ENCODE measurements at regions not wholly inside any gene's neighbourhood (a gene's known extent, or its start where the extent isn't known, plus 50 kb on each side); places are given as distances from the start of the nearest gene placed in this dataset.

DNA sequence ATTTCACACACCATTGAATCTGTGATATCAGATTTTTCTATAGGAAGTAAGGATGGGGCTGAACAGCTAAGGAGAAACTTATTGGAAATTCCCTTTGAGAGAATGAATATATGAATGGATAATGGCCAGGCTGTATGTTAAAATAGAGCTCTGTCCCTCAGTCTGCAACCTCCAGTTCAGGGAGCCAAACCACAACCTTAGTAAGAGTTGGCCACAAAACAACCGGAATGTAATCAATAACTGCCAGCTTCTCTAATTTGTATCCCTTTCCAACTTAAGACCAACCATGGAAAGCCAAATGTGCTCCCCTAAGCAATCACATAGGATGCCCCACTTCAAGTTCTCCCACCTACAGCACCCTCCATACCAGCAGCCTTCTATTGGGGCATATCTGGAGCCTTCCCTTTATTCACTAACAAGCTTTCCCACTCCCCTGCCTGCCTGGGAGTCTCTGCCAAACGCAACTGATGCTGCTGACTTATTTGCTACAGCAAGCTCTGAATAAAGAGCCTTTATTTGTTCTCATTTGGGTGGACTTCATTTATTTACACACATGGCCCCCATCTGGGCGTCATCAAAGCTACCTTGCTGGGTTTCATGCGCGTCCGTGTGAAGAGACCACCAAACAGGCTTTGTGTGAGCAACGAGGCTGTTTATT lies 75.4 kb upstream of the LARS2 start:
- TF ChIP-seq CTCF (IDR thresholded peaks at IDR 0.05) (no peak), POLR2AphosphoS5 (IDR thresholded peaks at IDR 0.05) (no peak)

Data from suprapubic skin (tissue), 3 donors.